H9 (cell line): ENCODE measurements at regions not wholly inside any gene's neighbourhood (a gene's known extent, or its start where the extent isn't known, plus 50 kb on each side); places are given as distances from the start of the nearest gene placed in this dataset.

Source experiments
- DNase-seq: peaks from one replicate; pipeline ENCODE4 v3.0.0-alpha.2; 2017
- H2AFZ ChIP-seq: one replicate; pipeline ENCODE4 v1.6.1; 2013; ENCODE audit warnings: mild to moderate bottlenecking, low read length, control low read depth, moderate library complexity
- H2AK5ac ChIP-seq: 2 replicates; pipeline ENCODE4 v1.6.1; 2013; ENCODE audit warnings: low read length, control low read depth, mixed read lengths; ENCODE audit not compliant: insufficient read length
- H2BK120ac ChIP-seq: one replicate; pipeline ENCODE4 v1.6.1; 2013; ENCODE audit warnings: low read depth, mild to moderate bottlenecking, low read length, control low read depth, inconsistent platforms; ENCODE audit not compliant: poor library complexity, severe bottlenecking
- H2BK12ac ChIP-seq: 2 replicates; pipeline ENCODE4 v1.6.1; 2013; ENCODE audit warnings: low read length, control low read depth, mixed read lengths, low read depth; ENCODE audit not compliant: insufficient read length
- H2BK15ac ChIP-seq: 2 replicates; pipeline ENCODE4 v1.6.1; 2013; ENCODE audit warnings: low read depth, low read length, control low read depth
- H2BK20ac ChIP-seq: one replicate; pipeline ENCODE4 v1.6.1; 2013; ENCODE audit warnings: low read depth, mild to moderate bottlenecking, low read length, control low read depth, inconsistent platforms; ENCODE audit not compliant: poor library complexity, severe bottlenecking
- H2BK5ac ChIP-seq: 2 replicates; pipeline ENCODE4 v1.6.1; 2013; ENCODE audit warnings: low read length, control low read depth, mixed read lengths; ENCODE audit not compliant: insufficient read length
- H3K14ac ChIP-seq: 2 replicates; pipeline ENCODE4 v1.6.1; 2013; ENCODE audit warnings: low read length, control low read depth; ENCODE audit not compliant: insufficient read depth
- H3K18ac ChIP-seq: 2 replicates; pipeline ENCODE4 v1.6.1; 2013; ENCODE audit warnings: low read depth, mild to moderate bottlenecking, mixed read lengths, low read length, control low read depth; ENCODE audit not compliant: insufficient read length
- H3K23ac ChIP-seq: 2 replicates; pipeline ENCODE4 v1.6.1; 2013; ENCODE audit warnings: low read length, control low read depth, mixed read lengths, low read depth; ENCODE audit not compliant: insufficient read length
- H3K23me2 ChIP-seq: 2 replicates; pipeline ENCODE4 v1.6.1; 2013; ENCODE audit warnings: low read depth, mild to moderate bottlenecking, mixed read lengths, low read length, control low read depth; ENCODE audit not compliant: insufficient read length, poor library complexity, severe bottlenecking
- H3K27ac ChIP-seq: 2 replicates; pipeline ENCODE4 v1.5.1; 2013; ENCODE audit warnings: low read length, control low read depth, mixed read lengths, low read depth; ENCODE audit not compliant: insufficient read length
- H3K27me3 ChIP-seq: 2 replicates; pipeline ENCODE4 v1.6.1; 2013; ENCODE audit warnings: low read length, control low read depth, inconsistent platforms; ENCODE audit not compliant: insufficient read depth
- H3K4ac ChIP-seq: 2 replicates; pipeline ENCODE4 v1.6.1; 2013; ENCODE audit warnings: low read depth, mild to moderate bottlenecking, control low read depth, inconsistent platforms, low read length, moderate library complexity
- H3K4me1 ChIP-seq: 2 replicates; pipeline ENCODE4 v1.6.1; 2013; ENCODE audit warnings: low read length, control low read depth, inconsistent platforms; ENCODE audit not compliant: insufficient read depth
- H3K4me2 ChIP-seq: 2 replicates; pipeline ENCODE4 v1.6.1; 2013; ENCODE audit warnings: low read length, control low read depth, mixed read lengths; ENCODE audit not compliant: insufficient read length, insufficient read depth
- H3K56ac ChIP-seq: 2 replicates; pipeline ENCODE4 v1.6.1; 2013; ENCODE audit warnings: low read depth, mild to moderate bottlenecking, mixed read lengths, low read length, control low read depth; ENCODE audit not compliant: insufficient read length
- H3K79me1 ChIP-seq: 2 replicates; pipeline ENCODE4 v1.6.1; 2013; ENCODE audit warnings: low read depth, mild to moderate bottlenecking, moderate library complexity, low read length, control low read depth, inconsistent platforms; ENCODE audit not compliant: insufficient read depth, poor library complexity, severe bottlenecking
- H3K79me2 ChIP-seq: 2 replicates; pipeline ENCODE4 v1.6.1; 2013; ENCODE audit warnings: low read length, control low read depth, inconsistent platforms; ENCODE audit not compliant: insufficient read depth
- H3K9ac ChIP-seq: 2 replicates; pipeline ENCODE4 v1.6.1; 2013; ENCODE audit warnings: low read length, control low read depth, mixed read lengths; ENCODE audit not compliant: insufficient read length; ENCODE audit errors: extremely low read depth
- H3K9me3 ChIP-seq: one replicate; pipeline ENCODE4 v1.6.1; 2013; ENCODE audit warnings: low read depth, low read length, inconsistent platforms; ENCODE audit not compliant: control insufficient read depth
- H3T11ph ChIP-seq: one replicate; pipeline ENCODE4 v1.6.1; 2013; ENCODE audit warnings: mild to moderate bottlenecking, low read length, control low read depth, inconsistent platforms
- H4K20me1 ChIP-seq: one replicate; pipeline ENCODE4 v1.6.1; 2013; ENCODE audit not compliant: control insufficient read depth, insufficient read length, insufficient read depth
- H4K5ac ChIP-seq: 2 replicates; pipeline ENCODE4 v1.6.1; 2013; ENCODE audit warnings: low read depth, mild to moderate bottlenecking, mixed read lengths, low read length, control low read depth; ENCODE audit not compliant: insufficient read length
- H4K8ac ChIP-seq: replicated peaks from 2 replicates; pipeline ENCODE4 v1.6.1; 2013; ENCODE audit warnings: low read length, control low read depth, mixed read lengths, low read depth; ENCODE audit not compliant: insufficient read length
- H4K91ac ChIP-seq: 2 replicates; pipeline ENCODE4 v1.6.1; 2013; ENCODE audit warnings: low read depth, mild to moderate bottlenecking, moderate library complexity, mixed read lengths, low read length, control low read depth; ENCODE audit not compliant: insufficient read length
- H3K27ac Mint-ChIP-seq, 3 experiments: 2 replicates in 2 of 3; 3 replicates in 1 of 3; pipeline ENCODE4 v1.8.0; 2020 to 2021; ENCODE audit warnings: mixed read lengths in 3 of 3, mild to moderate bottlenecking in 1 of 3, moderate library complexity in 1 of 3
- H3K27me3 Mint-ChIP-seq: 2 replicates; pipeline ENCODE4 v1.8.0; 2021; ENCODE audit warnings: low read depth, mild to moderate bottlenecking, moderate library complexity, mixed read lengths
- H3K36me3 Mint-ChIP-seq, 3 experiments: 2 replicates in 2 of 3; 3 replicates in 1 of 3; pipeline ENCODE4 v1.8.0; 2020 to 2021; ENCODE audit warnings: low read depth in 3 of 3, mixed read lengths in 3 of 3; ENCODE audit not compliant: insufficient read depth in 1 of 3
- H3K4me1 Mint-ChIP-seq, 2 experiments: 2 replicates each; pipeline ENCODE4 v1.8.0; 2020; ENCODE audit warnings: mixed read lengths in 2 of 2
- H3K4me3 Mint-ChIP-seq, 2 experiments: 2 replicates in 1 of 2; 3 replicates in 1 of 2; pipeline ENCODE4 v1.8.0; 2020 to 2021; ENCODE audit warnings: mild to moderate bottlenecking in 2 of 2, mixed read lengths in 2 of 2, moderate library complexity in 1 of 2
- H3K9me3 Mint-ChIP-seq, 2 experiments: 2 replicates in 1 of 2; 3 replicates in 1 of 2; pipeline ENCODE4 v1.8.0; 2020; ENCODE audit warnings: mild to moderate bottlenecking in 2 of 2, mixed read lengths in 2 of 2, moderate library complexity in 1 of 2
- CTCF ChIP-seq: fragments of 200-600 bp; sonication (generic); conservative IDR thresholded peaks from 3 replicates; pipeline ENCODE4 v1.8.0; 2021; ENCODE audit warnings: antibody characterized with exemption, mild to moderate bottlenecking
- WGBS: extraction: QIAGEN DNeasy Blood & Tissue Kit; methylation state at CpG from one replicate; pipeline ENCODE4 v1.1.7; 2013; ENCODE audit warnings: missing lambda C conversion rate, low lambda C conversion rate, mixed read lengths; ENCODE audit not compliant: insufficient read length; ENCODE audit errors: extremely low coverage; 5-methylcytosine and 5-hydroxymethylcytosine counted together

GRCh38 chr20:52785679-52786078, 186.5 kb upstream of the TSHZ2 start:
- H3K9me3 ChIP-seq, result no peaks in the 10 kb centered on the region
- H3K4ac ChIP-seq, result no peak overlapping the region
- no peak overlapping the region for H3K4me2 ChIP-seq
- no peak overlapping the region for H2AK5ac ChIP-seq
- H4K20me1 ChIP-seq, result no peaks in the 10 kb centered on the region
- H3K4me3 Mint-ChIP-seq, result no peak overlapping the region
- DNase-seq, result no peak
- H3K4me1 Mint-ChIP-seq, result peaks cover 4 to 11% of the 10 kb centered on the region in 2 experiments; a peak in 3 of 4 replicates
- H3K9ac ChIP-seq, result no peak overlapping the region
- H3K79me2 ChIP-seq, result no peaks in the 10 kb centered on the region
- H2BK20ac ChIP-seq, result no peak overlapping the region
- no peak overlapping the region for H2BK15ac ChIP-seq
- H3K23me2 ChIP-seq, result no peaks in the 10 kb centered on the region
- H4K91ac ChIP-seq, result no peak overlapping the region
- H3K27ac Mint-ChIP-seq, result no peak overlapping the region
- no peak overlapping the region for H3K18ac ChIP-seq
- no peak overlapping the region for H3K14ac ChIP-seq
- no peak overlapping the region for H2BK120ac ChIP-seq
- no peaks in the 10 kb centered on the region for H3K27me3 Mint-ChIP-seq
- H3K4me1 ChIP-seq, result no peaks in the 10 kb centered on the region
- no peak overlapping the region for H3K27ac ChIP-seq
- no peak overlapping the region for H3K23ac ChIP-seq
- H3K27me3 ChIP-seq, result no peaks in the 10 kb centered on the region
- H2AFZ ChIP-seq, result no peak overlapping the region
- WGBS, result no CpG with 5 or more reads among the region's 6 CpGs
- TF ChIP-seq CTCF, result no peak
- no peaks in the 10 kb centered on the region for H3K36me3 Mint-ChIP-seq
- H4K8ac ChIP-seq, result no peak overlapping the region
- H4K5ac ChIP-seq, result no peak overlapping the region
- H2BK5ac ChIP-seq, result no peak overlapping the region
- H3K9me3 Mint-ChIP-seq, result no peaks in the 10 kb centered on the region; a peak in 1 of 5 replicates
- H2BK12ac ChIP-seq, result no peak overlapping the region
- no peak overlapping the region for H3K56ac ChIP-seq
- no peaks in the 10 kb centered on the region for H3K79me1 ChIP-seq
- H3T11ph ChIP-seq, result no peak overlapping the region
